Esophagus muscularis mucosa (tissue), 4 donors: ENCODE measurements at regions not wholly inside any gene's neighbourhood (a gene's known extent, or its start where the extent isn't known, plus 50 kb on each side); places are given as distances from the start of the nearest gene placed in this dataset.

Experiments
- EP300 ChIP-seq: sonication (generic); formaldehyde crosslinking; IDR thresholded peaks from one replicate; pipeline ENCODE4 v1.6.1; 2017; ENCODE audit warnings: antibody characterized with exemption
- POLR2A ChIP-seq: fragments of 450-650 bp; IDR thresholded peaks from one replicate; pipeline ENCODE4 v1.6.1; 2017; ENCODE audit warnings: antibody characterized with exemption, moderate library complexity, mild to moderate bottlenecking, low read depth
- POLR2AphosphoS5 ChIP-seq, 2 donors: sonication (generic); formaldehyde crosslinking; IDR thresholded peaks; one replicate each; pipeline ENCODE4 v1.6.1; 2017; ENCODE audit warnings: antibody characterized with exemption in 2 of 2
- TF ChIP-seq, protein P1 (sequence below), 3 experiments: fragments of 200-600 bp in 2 of 3; fragments of 450-650 bp in 1 of 3; sonication (generic) in 2 of 3; IDR thresholded peaks; one replicate each; pipeline ENCODE4 v1.5.1; 2017 to 2019; ENCODE audit warnings: antibody characterized with exemption in 3 of 3, mild to moderate bottlenecking in 2 of 3, moderate library complexity in 1 of 3

DNA sequence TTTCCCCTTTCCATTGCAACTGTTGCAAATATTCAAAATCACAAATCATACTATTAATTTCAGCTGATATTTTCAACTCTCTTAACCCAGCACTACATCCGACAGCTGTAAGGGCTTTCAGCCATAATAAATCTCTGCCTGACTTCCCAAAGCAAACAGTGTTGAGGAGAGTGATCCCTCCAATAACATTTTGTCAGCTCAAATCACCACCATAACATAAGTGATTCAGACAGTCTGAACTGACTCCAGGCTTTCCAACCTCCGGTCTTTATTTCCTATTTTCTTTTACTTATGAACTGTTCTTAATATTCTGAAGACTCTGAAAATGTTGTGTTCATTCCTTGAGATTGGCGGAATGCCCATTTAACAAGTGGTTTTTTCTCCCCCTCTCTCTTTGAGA, 1085.9 kb downstream of the GATA3 start:
- TF ChIP-seq, protein P1, sequence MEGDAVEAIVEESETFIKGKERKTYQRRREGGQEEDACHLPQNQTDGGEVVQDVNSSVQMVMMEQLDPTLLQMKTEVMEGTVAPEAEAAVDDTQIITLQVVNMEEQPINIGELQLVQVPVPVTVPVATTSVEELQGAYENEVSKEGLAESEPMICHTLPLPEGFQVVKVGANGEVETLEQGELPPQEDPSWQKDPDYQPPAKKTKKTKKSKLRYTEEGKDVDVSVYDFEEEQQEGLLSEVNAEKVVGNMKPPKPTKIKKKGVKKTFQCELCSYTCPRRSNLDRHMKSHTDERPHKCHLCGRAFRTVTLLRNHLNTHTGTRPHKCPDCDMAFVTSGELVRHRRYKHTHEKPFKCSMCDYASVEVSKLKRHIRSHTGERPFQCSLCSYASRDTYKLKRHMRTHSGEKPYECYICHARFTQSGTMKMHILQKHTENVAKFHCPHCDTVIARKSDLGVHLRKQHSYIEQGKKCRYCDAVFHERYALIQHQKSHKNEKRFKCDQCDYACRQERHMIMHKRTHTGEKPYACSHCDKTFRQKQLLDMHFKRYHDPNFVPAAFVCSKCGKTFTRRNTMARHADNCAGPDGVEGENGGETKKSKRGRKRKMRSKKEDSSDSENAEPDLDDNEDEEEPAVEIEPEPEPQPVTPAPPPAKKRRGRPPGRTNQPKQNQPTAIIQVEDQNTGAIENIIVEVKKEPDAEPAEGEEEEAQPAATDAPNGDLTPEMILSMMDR (IDR thresholded peaks at IDR 0.05): no peak
- TF ChIP-seq POLR2A (no peak), POLR2AphosphoS5 (IDR thresholded peaks at IDR 0.05) (no peak), EP300 (no peak)
